Brain pericyte (primary cell): ENCODE measurements at regions not wholly inside any gene's neighbourhood (a gene's known extent, or its start where the extent isn't known, plus 50 kb on each side); places are given as distances from the start of the nearest gene placed in this dataset.

Experiments
- DNase-seq: peaks from one replicate; pipeline ENCODE4 v3.0.0-alpha.2; 2012; ENCODE audit warnings: low read depth, low spot score

DNA sequence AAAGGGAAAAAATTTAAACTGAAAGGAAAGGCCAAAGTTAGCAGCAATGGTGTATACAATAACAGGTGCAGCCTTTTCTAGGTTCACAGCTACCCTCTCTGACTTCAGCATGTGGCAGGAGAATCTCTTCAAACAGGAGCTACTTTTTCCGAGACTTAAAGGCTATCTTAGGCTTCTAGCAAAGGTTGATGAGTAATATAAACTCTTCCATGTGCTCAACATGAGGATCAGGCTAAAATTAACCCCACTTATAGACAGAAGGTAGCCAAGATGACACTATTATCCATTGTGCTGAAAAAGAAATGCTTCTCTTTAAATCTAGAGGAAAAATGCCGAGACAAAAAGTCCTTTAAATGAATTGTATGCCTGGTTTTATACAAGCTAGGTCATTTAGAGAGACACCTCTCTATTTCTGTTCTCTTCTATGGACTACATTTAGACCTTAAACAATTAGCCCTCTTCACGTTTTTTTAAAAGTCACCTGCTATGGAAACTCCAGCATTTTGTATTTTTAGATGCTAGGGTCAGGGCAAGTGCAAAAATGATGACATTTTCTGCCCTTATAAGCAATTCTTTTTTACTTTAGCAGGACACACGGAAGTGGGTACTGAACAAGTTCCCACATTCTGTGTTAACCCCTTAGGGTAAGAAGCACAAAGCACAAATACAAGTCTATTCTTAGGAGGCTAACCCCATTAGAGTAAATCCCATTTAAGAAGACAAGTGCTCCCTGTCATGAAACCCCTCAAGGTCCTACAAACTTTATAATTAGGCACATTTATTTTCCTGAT, 216.8 kb upstream of the CITED2 start:
- no peak for DNase-seq

DNA sequence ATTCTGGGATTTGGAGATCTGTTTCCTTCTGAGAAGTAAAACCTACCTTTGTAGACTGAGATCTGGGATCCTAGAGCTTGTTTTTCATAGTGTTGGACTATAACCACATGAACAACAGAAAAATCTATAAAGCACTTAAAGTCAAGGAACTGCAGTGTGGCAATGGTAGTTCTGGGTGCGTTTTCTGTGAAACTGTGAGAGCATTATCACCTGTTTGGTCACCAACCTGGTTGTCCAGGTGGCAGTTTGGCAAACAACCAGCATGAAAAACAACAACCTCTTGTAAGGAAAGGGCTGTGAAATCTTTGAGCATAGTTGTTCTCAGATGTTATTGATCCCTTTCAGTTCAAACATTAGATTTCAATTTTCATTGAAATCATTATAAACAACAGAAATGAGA, 215.8 kb upstream of the CITED2 start:
- no peak for DNase-seq

DNA sequence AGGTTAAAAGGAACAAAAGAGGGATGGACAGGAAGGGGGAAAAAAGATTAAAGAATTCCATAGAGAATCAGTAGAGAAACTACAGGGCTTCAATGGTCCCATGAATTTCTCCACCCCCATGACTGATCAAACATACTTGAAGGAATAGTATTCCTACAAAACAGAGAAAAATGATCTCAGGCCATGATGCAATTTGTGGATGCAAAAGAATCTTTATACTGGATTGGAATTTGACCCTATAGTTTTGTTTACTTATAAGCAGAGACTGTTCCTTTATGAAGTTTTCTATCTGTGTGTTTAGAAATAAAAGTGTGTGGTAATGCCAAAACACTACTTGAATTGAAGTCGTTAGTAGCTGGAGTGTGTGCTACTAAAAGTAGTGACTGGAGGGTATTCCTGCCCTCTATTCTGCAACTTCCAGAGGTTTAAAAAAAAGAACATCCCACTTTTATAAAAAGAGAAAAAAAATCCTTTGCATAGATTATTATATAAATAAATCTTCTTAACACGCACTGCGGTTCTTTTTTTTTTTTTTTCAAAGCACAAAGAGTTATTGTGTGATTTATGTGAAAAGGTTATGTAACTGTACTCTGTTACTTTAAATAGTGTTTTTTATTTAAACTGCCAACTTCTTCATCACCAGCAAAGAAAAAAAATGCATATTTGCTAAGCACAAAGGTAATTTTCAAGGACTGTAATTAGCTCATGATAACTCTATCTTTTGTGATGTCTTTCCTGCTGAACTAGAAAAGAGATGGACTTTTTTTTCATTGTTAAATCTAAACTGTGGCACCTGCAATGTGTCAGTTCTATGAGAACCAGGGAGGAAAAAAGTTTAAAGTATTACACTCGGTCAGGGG, 214.5 kb upstream of the CITED2 start:
- no peak for DNase-seq

DNA sequence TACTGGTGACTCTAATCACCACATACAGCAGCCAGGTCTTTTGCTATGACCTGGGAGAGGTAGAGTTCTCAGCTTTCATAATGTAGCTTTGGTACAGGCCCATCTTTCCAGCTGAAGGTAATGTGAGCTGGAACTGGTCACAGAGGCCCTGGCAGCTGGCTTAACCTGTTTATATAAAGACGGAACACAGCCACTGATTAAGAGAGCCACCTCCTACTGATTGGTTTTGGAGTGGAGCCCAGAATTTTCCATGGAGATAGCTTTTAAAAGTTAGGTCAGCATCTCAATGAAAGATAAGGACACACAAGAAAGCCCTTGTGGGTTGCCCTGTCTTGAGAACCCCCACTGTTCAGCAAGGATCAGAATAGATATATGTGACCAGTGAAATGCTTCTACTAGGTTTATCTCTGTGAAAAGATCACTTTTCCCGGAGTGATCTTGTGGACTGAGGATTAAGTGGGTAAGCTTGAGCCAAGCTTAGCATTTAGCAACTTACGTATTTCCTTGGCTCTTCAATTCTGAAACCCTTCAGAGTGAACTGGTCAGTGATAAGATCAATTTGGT, 213.7 kb upstream of the CITED2 start:
- no peak for DNase-seq

DNA sequence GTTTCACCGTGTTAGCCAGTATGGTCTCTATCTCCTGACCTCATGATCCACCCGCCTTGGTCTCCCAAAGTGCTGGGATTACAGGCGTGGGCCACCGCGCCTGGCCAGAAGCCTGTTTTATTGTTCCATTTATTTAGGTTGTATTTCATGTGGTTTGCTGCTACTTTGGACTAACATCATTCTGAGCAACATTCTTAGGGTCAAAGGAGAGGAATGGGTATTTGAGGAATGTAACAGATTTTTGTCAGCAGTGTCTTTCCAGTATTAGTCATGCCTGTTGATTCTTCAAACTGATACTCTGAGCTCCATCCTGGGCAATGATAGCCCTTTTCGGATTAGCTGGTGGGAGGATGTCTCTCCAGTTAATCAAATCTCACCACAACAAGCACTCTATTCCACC, 213.0 kb upstream of the CITED2 start:
- no peak for DNase-seq

DNA sequence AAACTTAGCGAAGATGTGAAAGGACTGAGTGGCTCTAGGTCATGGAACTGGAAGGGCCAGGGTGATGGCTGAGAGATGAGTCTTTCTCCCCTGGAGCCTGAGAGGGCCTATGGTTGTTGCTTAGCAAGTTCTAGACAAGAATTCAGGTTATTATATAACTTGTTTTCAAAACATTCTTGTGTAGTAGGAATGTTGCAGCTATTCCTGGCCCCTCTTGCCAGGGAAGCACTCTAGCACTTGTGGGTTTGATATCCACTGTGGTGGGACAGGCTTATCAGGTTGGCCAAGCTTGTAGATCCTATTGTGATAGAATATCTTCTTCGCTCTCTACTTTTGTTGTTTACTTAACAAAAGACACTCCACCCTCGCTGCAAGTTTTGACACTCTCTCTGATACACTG, 211.8 kb upstream of the CITED2 start:
- no peak for DNase-seq

DNA sequence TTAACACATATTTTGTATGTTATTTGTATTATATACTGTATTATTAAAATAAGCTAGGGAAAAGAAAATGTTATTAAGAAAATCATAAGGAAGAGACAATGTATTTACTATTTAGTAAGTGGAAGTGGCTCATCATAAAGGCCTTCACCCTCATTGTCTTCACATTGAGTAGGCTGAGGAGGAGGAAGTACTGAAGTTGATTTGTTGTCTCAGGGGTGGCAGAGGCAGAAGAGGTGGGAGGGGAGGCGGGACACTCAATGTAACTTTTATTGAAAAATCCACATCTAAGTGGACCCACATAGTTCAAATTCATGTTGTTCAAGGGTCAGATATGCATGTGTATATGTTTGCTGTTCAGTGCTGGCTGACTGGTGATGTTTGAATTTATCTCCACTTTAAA, 210.2 kb upstream of the CITED2 start:
- DNase-seq: no peak

DNA sequence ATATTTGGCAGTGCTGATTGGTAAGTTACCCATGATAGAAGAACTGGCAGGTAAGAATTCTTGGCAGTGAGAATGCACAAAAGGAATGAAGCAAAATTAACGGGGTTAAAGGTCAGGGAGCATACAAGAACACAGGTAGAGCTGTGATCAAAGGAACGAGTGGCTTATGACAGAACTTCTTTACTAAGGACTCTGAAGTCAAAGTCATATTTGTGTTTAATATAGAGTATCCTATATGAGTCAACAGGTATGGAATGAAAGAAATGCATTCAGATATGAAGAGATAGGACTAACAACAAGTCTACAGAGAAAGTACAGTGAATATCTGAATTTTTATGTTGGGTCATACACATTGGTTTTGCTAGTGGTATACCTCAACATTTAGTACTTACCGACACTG, 209.0 kb upstream of the CITED2 start:
- no peak for DNase-seq

DNA sequence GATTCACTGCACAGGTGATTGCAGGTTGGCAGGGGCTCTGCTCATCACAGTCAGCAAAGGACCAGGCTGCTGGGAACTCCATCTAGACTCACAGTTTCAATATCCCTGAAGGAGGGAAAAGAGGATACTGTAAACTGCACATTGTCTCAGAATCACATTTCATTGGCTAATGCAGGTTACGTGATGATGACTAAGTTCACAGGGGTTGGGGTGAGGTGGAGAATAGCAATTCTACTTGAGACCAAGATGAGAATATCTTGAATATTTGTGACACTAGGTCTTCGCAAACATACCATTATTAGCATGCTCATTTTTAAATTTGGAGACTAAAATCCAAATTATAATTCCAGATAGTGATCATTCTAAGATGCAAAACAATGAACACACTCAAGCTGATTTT, 208.5 kb upstream of the CITED2 start:
- DNase-seq: no peak

DNA sequence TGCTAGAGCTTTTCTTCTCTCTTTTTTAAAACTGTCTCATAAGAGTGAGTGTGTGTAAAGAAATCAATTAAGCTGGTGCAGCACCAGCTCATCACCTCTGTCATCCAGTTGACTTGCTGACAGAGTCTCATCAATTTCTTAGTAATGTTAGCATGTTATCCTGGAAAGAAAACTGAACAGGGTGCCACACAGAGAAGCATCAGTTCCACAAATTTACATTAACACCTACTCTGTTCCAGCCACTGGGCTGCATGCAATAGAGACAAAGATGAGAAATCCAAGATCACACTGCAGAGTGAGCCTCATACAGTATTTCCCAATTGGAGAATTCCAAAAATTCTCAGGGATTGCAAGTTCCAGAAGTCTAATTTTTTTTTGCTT, 207.0 kb upstream of the CITED2 start:
- no peak for DNase-seq

DNA sequence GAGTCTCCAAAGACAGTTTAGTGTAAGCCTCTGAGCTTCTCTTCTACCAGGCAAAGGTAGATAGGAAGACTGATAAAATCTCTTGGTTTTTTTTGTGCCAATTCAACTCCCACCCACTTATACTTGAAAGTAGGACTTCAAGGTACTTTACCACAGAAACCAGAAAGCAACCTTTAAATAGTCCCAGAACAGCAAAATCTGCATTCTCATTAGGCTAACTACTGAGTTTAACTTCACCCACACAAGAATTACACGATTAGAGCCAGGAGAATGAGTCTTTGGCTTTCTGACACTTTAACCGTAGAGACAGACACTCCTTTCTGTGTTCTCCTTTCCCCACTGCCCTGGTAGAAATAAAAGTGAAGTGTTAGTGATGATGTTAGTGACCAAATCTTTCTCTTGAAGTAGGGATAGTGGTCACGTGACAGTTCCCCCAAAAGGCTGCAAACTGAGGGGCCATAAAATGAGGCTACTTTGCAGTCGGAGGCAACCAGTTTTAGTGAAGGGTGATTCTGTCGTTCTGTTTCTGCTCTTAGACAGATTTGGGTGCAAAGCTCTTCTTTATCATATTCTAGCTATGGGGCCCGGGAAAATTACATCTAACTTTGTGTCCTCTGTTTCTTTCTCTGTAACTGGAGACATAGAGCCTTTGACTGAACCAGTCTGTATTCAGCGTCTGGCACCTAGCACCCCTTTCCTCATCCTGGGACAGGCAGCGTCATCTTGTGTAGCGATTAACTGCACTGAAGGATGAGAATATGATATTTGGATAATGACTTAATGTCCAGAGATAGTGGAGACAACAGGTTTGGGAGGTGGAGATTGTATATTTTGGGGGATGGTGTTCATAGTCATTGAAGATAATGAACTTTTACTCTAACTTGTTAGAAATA, 206.4 kb upstream of the CITED2 start:
- no peak for DNase-seq

DNA sequence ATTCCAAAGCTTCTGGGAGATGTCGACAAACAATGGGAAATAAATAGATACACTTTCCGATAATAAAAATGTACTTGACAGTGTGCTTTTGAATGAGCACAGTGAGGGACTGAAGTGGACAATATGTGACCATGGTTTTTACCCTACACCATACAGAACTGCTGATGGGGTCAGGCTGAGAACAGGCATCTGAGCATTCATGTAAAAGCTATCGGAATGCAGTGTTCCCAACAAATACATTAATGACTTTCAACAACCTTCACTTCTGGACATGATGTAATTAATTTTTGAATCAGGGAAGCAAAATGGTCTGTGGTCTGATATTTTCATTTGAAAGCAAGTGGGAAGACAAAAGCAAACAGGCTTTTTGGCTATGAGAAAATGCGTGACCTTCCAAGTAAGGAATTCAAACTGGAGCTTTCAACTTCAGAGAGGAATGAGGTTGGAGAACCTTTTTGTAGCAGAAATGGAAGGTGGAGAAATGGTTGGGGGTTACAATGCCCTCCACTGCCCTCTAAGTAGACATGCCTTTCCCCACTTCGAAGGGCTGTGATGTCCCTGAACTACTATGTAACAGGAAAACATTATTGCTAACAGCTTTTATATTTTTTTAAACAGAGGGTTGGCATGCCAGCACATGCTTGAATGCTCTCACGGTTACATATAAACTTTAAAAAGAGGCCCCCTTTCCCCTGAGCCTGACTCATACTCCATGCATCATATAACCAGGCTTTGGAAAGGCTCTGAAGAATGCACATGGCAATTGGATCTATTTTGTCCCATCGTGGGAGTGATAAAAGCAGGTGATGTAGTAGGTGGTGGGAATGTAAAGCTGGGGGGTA, 203.5 kb upstream of the CITED2 start:
- no peak for DNase-seq

DNA sequence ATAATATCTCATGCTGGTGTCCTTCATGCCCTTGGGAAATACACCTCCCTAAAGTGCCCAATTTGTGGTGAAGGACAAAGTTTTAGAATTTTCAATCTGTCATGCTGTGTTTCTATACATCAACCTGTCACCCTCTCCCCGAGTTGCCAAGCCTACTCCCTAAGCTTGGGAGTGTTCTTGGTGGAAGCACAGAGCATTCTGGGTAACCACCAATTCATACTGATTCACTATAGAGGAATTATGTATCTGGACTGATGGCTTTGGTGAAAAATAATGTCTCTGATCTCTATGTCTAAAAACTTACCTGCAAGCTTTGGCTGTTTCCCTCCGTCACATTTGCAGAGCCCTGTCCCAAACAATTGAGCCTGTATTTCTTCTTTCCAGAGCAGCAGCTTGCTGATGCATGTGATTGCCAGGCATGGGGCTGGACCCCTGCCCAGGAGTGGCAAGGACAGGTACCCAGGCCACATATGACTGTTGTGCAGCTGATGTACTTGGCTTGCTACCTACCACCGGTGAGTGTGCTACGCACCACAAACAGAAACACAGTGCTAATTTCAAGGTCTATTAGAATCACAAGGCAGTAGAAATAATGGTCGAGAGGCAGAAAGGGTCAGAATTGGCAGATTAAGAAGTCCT, 202.8 kb upstream of the CITED2 start:
- no peak for DNase-seq

DNA sequence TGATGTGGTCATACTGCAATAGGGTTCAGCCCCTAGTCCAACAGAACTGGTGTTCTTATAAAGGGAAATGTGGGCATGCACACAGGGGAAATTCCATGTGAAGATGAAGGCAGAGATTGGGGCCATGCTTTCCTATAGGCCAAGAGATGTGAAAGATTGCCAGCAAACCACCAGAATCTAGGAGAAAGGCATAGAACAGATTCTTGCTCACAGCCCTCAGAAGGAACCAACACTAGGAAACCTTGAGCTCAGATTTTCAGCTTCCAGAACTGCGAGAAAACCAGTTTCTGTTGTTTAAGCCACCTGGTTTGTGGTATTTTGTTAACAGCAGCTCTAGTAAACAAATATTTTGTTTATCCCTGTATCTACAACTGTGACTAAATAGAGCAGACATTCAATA, 197.6 kb upstream of the CITED2 start:
- DNase-seq: no peak

DNA sequence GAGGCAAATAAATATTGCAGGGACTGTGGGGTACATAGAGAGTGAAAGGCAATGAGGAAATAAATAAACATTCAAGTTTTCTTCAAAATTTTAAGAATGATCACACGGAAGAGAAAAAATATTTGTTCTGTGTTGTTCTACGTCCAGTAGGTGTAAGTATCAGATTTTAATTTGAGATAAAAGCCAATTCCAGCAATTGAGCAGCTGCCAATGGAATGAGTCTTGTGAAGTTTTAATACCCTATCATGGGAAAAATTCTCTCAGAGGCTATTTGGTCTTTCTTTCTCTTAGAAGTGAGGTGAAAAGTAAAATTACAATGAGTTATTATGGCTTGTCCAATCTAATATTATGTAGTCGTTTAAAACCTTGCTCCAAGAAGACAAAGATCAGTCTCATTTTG, 195.7 kb upstream of the CITED2 start:
- no peak for DNase-seq

DNA sequence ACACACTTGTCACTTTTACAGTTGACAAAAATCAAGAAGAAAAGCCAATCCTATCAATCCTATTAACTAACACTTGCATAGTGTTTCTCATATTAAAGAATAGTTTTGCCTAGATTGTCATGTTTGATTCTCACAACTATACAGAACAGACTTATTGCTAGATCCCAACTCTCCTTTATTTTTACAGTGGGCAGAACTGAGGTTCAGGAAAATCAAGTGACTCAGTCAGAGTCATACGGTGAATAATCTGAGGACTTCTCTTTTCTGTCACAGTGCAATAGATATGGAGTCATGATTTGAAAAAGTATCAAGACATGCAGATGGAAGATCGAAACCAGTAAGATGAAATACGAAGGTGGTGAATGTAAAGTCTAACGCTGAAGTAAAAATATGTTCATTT, 195.1 kb upstream of the CITED2 start:
- no peak for DNase-seq

DNA sequence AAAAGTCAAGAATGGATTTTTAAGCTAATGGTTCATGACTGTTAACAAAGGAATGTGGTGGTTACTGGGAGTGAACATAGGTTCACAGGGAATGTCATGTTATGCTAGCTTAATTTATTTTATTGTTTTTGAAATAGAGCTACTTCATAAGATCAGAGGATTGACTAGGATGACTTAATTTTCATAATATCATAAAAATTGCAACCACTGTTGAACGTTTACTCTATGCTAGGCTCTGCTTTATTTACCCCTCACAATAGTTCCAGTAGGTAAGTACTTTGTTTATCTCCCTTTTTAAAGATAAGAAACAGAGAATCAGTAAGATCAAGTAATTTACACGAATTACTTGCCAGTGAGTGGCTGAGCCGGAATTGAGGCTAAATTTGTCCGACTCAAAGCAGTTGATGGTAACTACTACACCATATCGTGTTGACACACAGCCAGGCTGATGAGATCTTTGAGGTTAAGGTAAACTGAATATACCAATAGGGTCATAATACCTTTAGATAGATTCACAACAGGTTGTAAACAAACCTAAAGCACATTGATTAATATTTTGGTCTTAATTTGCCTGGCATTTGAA, 194.6 kb upstream of the CITED2 start:
- no peak for DNase-seq

DNA sequence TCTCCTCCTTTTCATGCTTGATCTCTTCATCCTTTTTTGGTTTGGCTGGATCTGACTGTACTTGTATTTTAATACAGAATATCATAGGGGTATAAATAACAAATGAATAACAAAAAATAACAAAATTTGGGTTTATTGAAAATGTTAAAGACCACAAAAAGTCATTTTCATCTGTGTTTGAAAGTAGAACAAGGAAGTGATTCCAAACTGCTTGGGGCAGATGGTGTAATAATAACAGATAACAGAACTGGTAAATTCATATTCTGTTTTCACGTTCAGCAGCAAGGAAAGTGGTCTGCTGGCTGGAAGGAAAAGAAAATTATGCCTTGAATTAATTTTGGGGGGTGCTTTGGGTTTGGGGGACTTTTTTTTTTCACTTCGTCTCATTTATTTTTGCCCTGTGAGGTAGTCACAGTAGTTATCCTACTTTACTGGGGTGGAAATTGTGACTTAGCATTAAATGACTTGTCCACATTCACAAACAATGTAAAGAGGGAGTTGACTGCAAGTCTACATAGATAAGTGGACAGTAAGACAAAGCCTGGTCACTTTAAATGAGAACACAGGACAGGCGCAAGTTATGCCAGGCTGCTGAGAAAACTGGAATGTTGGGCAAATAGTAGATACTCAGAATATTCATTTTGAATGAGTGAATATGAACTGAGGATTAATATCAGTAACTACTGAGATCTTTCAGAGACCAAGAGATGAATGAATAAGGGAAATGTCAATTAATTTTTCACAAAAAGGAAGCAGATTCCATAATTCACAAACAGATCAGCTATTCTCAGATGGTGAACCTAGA, 193.9 kb upstream of the CITED2 start:
- no peak for DNase-seq

DNA sequence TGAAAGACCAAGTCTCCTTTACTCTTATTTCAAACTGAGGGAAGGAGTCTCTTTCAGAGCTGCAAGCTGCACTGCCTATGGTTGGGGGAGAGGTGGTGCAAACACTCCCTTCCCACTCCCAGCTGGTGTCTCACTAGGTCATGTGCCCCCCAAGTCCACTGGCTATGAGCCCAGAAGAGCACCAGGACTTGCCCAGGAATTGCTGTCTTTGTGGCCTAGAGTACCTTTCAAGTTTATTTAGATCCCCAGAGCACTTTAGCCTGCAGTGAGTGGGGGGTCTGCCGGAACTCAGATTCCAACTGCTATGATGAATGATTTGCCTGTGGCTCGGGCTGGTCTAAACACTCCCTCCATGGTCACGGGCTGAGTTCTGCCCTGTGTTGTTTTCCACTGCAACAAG, 192.6 kb upstream of the CITED2 start:
- DNase-seq: peak; percentile 75
